Cardiac fibroblast (primary cell): ENCODE measurements at regions not wholly inside any gene's neighbourhood (a gene's known extent, or its start where the extent isn't known, plus 50 kb on each side); places are given as distances from the start of the nearest gene placed in this dataset.
"Not testable (repeated sequence)": the region's sequence is repeated elsewhere in the genome, so short reads cannot be mapped to it uniquely, and the experiment has no call there.

Experiments used
- DNase-seq, 2 donors: peaks; one replicate each; pipeline versions ENCODE4 v3.0.0 to v3.0.0-alpha.2; 2010; ENCODE audit warnings: low read depth in 2 of 2
- H3K4me3 ChIP-seq, 2 donors: replicated peaks in 1 of 2; 1 replicate in 1 of 2; 2 replicates in 1 of 2; pipeline ENCODE4 v1.5.1; 2011; ENCODE audit warnings: low read depth in 2 of 2, low read length in 2 of 2, mild to moderate bottlenecking in 2 of 2, moderate library complexity in 1 of 2
- CTCF ChIP-seq: IDR thresholded peaks from one replicate; pipeline ENCODE4 v1.5.1; 2011; ENCODE audit warnings: low read depth, mild to moderate bottlenecking, low read length, inconsistent platforms

DNA sequence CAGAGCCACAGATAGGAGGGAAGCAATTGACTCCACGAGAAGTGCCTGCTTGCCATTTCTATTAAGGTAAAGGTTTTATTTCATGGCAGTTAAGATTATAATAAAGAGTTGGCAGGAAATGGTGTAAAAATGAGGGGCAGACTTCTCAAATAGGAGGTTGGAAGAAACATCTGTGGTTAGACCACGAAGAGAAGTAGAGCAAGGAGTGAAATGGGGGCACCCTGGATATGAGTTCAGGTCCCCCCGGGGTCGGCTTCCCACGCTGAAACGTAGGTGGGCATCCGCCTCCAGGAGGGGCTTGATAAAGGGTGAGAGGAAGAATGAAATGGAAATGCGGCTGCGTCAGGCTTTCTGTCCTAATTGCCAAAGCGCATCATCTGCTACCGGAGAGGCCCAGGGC lies 209.1 kb downstream of the MAF start:
- no peak for TF ChIP-seq CTCF
- no peak overlapping the region for H3K4me3 ChIP-seq
- no peak for DNase-seq

GRCh38 chr16:79390481-79391051 lies 210.0 kb downstream of the MAF start:
- DNase-seq: no peak
- no peak overlapping the region for H3K4me3 ChIP-seq
- TF ChIP-seq CTCF: no peak

DNA sequence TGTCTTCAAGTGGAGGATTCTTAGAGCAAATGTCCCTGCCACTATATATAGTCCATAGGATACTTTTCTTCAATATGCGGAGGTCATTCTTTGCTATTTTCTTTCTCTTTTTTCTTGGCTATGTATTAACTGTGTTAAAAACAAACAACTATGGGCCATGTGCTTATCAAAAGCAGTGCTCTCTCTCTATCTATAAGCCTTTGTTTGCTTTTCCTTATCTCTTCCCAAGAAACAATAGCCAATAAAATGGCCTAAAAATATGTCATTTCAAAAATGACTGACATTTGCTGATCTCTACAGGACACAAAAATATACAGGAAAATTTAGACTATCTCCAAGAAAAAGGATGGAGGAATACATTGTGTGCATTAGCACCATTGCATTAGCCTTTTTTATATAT lies 212.1 kb downstream of the MAF start:
- DNase-seq: no peak
- no peak overlapping the region for H3K4me3 ChIP-seq
- no peak for TF ChIP-seq CTCF

- no peak for TF ChIP-seq CTCF
- no peak overlapping the region for H3K4me3 ChIP-seq
- no peak for DNase-seq
Observed at GRCh38 chr16:79386299-79386698, 214.2 kb downstream of the MAF start.

- H3K4me3 ChIP-seq: no peak overlapping the region
- no peak for DNase-seq
- TF ChIP-seq CTCF: no peak
Observed at GRCh38 chr16:79381603-79382042, 218.9 kb downstream of the MAF start.

GRCh38 chr16:79380995-79381602 lies 219.4 kb downstream of the MAF start:
- no peak for TF ChIP-seq CTCF
- DNase-seq: no peak
- no peak overlapping the region for H3K4me3 ChIP-seq

DNA sequence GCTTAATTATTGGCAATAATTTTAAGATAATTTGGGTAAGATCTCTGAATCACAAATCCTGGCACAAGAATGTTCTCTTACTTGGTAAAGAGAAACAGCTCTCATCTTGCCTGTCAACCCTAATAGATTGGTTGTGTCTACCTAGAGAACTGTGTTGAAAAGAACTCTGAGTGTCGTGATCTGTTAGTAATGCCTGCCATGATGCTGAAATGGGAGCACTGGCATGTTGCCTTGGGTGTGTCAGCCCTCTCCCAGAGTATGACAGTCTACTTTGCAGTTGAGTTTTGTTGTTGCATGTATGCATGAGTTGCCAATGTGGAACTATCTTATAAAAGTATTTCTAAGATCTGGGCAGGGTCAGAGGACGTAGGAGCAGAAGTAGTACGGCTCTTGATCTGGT lies 221.4 kb downstream of the MAF start:
- H3K4me3 ChIP-seq: no peak overlapping the region
- no peak for DNase-seq
- no peak for TF ChIP-seq CTCF

DNA sequence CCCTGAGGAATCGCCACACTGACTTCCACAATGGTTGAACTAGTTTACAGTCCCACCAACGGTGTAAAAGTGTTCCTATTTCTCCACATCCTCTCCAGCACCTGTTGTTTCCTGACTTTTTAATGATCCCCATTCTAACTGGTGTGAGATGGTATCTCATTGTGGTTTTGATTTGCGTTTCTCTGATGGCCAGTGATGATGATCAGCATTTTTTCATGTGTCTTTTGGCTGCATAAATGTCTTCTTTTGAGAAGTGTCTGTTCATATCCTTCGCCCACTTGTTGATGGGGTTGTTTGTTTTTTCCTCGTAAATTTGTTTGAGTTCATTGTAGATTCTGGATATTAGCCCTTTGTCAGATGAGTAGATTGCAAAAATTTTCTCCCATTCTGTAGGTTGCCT lies 223.5 kb downstream of the MAF start:
- not testable (repeated sequence) for H3K4me3 ChIP-seq, DNase-seq
